GM18867 (cell line): ENCODE measurements at regions not wholly inside any gene's neighbourhood (a gene's known extent, or its start where the extent isn't known, plus 50 kb on each side); places are given as distances from the start of the nearest gene placed in this dataset.
A peak's percentile ranks its signal among the peaks of the same experiment; 100 is the strongest.

ENCODE experiments used
- ATAC-seq: cut with Tn5 transposase; IDR thresholded peaks from one replicate; pipeline ENCODE4 v1.9.1; 2021; ENCODE audit warnings: mild to moderate bottlenecking, moderate library complexity; ENCODE audit not compliant: unreplicated experiment

DNA sequence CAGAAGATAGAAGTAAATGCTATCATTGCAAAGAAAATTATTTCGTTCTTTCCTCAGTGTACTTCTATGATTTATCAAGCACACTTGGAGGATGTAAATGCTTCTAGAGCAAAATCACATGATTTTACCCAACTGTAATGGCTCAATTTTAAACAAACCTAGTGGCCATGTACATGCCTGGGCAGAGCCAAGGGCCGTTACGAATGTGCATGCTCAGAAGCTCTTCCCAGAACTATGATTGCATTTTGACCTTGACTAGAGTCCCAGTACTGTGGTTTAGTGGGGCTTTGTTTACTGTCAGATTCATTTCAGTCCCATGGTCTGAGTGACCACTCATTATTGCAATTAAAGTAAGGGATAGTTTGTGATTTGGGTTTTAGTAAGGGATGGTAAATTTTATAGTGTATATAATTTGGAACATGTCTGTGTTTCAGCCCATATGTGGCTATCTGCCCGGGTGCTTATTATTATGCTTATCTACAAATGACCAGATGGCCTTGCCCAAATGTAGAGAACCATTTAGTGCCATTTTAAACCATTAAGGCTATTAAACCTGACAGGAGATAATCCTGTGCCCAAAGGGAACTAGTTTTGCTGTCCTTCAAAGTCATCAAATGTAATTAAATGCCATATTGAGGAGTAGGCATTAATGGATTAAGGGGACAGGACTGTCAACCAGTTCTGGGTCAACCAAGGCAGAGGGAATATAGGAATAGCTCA lies 239.1 kb downstream of the ICOS start:
- no peak for ATAC-seq

DNA sequence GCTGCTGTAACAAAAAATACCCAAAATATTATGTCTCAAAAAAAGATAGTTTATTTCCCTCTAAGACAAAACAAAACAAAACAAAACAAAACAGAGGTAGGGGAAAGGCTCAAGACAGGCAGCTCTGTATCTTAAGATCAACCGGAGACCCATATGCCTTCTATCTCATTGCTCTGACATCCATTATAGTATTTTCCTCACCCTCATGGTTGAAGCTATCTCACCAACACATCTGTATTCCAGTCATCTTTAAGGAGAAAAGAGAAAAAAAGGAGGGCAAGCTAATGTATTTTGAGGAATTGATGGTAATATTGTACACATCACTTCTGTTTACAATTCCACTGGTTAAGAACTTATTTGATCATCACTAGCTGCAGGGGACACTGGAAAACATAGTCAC lies 239.7 kb downstream of the ICOS start:
- ATAC-seq: no peak

DNA sequence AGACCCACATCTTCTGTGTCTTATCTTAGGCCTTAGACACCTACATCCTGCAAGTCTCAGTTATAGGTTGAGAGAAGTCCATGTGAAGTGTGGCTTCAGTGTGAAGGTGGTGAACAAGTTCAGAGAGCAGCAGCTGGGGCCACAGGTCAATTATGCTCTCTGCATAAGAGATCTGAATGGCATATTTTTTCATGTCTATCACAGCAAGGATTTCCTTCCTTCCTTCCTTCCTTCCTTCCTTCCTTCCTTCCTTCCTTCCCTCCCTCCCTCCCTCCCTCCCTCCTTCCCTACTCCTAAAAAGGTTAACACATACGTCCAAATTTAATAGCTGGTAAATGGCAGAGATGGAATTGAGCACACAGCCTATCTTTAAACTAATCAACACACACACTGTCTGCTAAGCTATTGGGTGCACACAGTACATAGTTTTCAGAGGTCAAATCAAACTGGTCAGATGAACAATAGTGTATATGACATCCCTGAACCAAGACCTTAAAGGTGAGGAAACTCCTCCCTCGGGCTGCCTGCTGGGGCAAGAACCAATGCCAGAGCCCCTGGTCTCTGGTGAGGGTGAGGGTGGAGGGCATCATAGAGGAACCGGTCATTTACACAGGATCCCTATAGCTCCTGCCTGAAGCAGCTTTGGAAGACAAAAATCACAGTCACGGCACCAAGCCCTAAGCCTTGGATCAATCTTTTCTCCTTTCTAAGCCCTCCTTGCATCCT lies 240.9 kb downstream of the ICOS start:
- peak; percentile 30 for ATAC-seq

DNA sequence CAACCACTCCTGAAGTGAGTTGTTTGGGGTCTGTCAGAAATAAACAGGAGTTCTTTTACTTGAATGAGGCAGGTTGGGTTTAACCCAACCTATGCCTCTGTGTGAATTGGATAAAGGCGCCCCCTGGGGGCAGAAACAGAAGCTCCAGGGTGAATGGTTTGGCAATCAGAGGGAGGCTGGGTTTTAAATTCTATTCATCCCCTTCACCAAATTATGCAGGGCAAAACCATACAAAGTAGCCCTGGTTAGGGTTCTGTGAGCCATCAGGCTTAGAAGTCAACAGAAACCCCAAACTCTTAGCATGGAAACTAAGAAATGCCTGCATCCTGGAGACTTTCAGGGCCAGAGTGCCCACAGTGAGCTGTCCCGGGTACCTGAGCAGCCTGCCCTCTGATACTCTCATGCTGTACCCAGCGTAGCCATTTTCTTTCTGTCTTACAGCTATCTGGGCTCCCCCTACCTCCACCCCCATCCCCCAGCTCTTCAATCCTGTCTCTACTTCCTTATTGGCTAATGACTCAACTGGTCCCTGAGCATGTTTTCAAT lies 241.5 kb downstream of the ICOS start:
- ATAC-seq: peak; percentile 87

DNA sequence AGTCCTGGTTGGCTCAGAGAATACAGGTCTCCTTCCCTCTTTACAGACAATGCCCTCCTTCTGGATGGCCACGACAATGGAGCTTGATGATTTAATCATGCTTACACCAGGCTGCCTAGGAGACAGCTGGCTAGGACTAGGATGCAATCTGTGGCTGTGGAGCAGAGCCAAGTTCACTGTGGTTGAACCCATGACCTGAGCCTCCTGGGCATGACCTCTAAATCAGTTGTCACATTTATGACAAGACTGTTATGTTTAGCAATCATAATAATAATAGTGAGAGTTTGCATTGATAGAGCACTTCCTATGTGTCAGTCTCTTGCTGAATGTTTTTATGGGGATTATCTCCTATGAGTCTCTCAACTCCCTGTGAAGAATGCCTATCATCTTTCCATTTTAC lies 244.1 kb downstream of the ICOS start:
- no peak for ATAC-seq

DNA sequence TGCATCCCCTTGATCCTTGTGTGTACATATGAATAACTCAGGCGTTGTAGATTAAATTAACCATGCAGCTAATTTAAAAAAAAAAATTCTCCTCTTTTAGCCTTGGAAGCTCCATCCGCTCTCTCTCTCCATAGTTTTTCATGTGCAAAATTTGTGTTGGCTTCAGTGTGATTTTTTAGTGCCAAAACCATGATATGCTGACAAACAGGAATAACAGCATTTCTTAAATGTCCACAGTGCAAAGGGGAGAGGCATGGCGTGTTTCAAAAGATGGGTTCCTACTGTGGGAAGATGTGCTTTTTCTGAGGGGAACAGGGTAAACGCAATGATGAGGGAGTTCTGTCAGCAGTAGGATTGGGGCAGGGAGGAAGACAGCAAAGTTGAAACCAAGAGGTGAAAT lies 247.0 kb downstream of the ICOS start:
- ATAC-seq: no peak

- no peak for ATAC-seq
Measured at GRCh38 chr2:204184226-204184625, 247.7 kb downstream of the ICOS start.

- peak; percentile 56 for ATAC-seq
Measured at GRCh38 chr2:204187229-204188083, 250.9 kb downstream of the ICOS start.

- no peak for ATAC-seq
Measured at GRCh38 chr2:204191574-204191973, 255.0 kb downstream of the ICOS start.

DNA sequence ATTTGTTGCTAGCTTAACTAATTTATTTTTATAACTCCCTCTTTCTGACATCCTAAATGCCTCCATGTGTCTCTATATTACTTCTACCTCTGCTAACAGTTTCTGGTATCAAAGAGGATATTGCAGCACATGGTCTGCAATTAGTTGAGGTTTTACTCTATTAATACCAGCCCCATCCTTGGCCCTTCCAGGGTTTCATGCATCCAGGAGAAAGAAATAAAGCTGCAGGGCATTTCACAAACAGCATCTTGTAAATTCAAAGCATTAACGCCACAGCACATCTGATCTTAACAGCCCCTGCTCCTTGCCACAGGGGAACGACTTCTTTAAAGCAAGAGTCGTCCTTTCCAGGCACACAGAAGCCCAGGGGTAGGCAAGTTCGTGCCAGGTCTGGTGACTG lies 258.9 kb downstream of the ICOS start:
- no peak for ATAC-seq

DNA sequence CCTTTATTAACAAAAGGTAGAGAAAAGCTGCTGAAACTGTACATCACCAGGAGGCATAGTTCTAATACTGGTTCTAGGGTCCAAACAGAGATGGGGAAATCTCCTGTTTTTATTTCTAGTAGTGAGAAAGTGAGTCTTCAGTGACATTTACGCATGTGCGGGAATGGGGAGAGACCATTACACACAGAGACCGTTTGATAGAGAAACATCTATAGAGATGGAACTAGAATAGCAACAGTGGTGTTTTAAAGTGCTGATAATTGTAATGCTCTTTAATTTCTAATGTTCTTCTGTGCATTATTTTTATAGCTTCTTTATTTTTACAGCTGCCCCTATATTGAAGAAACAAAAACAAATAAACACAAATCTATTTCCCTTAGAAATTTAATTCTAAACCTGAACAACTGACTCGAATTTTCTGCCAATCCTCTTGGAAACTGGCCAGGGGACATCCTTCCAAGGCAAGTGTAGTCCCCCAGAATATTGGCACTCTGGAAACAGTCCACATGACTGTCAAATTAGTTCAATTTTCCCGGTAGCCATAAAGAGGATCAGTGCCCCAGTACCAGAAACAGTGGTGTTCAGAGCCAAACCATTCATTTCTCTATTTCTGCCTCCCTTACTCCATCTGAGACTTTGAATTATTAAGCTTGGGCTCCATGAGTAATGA lies 260.9 kb downstream of the ICOS start:
- no peak for ATAC-seq

GRCh38 chr2:204199357-204199756 lies 262.8 kb downstream of the ICOS start:
- no peak for ATAC-seq

GRCh38 chr2:204201507-204201906 lies 264.9 kb downstream of the ICOS start:
- ATAC-seq: no peak

GRCh38 chr2:204202253-204202652 lies 265.7 kb downstream of the ICOS start:
- ATAC-seq: no peak

DNA sequence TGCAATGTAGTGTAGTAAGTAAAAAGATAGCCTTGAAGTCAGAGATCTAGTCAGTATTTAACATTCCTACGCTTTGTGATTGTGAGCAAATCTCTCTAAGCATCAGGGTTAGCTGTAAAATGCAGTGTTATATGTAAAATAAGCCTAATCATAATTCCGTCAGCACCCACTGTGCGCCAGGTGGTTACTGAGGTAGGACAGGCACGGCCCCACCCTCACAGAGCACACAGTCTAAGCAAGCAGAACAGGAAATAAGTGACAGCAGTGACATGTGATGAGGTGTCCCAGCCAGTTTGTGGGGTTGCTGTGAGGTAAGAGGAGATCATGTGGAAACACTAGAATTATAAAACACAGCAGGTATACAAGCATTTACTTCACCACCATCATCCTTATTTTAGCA lies 267.1 kb downstream of the ICOS start:
- no peak for ATAC-seq

DNA sequence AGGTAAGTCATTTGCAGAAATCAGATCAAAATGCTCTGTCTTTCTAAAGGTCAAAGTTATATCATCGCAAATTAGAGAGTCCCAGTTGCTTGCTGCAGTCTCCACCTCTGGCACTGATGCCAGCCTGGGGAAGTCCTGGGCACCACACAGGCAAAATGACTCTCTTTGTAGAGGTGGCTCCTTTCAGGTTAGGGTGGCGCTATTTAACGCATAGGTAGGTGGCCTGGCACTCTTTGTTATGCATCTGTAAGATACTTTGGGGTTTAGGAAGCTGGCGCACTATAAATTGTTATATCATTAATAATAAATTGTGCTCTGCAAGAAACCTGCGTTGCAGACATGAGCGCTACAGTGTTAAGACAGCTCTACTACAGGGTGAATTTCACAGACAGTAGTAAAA lies 268.5 kb downstream of the ICOS start:
- no peak for ATAC-seq

DNA sequence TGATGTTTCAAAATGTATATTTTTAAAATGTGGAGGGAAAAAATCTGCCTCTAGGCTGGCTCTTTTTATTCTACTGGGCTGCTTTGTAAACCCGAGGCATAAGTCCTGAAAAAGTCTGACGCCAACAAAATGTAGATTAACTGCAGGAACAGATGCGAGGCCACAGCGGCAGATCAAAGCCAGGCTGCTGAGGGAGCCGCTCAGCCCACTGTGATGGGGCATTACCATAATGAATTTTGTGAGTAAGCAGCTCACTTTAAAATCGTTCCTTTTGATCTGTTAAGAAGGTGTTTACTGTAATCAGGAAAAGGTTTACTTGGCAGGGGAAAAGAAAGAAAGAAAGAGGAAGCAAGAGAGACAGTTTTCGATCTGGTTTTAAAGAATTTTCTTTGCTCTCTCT lies 269.0 kb downstream of the ICOS start:
- ATAC-seq: no peak

DNA sequence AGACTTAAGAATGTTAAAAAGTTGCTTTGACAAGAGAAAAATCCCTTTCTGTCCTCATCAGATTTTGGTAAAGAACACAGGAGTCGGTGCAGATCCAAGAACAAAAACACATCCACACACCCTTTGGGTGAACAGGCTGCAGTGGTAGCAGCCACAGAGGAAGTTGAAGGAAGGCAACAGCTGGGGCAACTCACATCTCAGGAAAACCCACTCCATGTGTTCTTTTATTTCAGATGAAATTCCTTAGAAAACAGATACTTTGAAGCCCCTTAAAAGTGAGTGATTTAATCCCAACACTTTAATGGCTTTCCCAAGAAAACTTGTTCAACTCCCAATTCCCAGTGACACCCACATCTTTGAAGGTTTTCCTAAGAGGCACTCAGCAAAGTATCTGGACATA lies 271.3 kb downstream of the ICOS start:
- ATAC-seq: no peak

DNA sequence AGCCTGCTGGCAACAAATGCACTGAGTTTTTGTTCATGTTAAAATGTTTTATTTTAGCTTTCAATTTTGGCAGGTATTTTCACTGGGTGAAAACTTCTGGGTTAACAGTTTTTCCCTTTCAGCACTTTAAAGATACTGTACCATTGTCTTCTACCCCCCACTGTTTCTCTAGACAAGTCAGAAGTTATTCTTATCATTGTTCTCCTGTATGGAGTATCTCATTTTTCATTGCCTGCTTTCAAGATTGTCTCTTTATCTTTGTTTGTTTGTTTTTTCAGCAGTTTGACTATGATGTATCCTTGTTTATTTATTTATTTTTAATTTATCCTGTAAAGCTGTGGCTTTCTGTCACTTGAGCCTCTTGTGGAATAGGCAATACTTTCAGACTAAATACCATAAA lies 277.0 kb downstream of the ICOS start:
- no peak for ATAC-seq

DNA sequence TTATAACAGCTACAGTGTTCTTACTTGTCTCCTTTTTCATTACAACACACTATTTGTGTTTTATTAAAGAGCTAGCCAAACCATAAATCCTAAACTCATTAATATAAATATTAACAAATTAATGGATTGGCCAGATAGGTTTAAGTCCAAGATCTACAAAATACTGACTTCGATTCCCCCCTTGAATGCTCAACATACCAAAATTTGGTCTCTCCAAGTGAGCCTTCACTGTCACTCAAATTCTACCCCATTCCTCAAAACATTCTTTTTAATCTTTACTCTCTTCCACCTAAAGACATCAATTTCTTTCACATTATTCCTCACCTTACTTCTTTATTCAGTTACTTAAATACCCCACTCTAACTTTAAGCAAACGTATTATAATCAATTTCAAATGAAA lies 281.5 kb downstream of the ICOS start:
- ATAC-seq: no peak

GRCh38 chr2:204219196-204219595 lies 282.6 kb downstream of the ICOS start:
- ATAC-seq: no peak
